A549 (cell line): ENCODE measurements at regions not wholly inside any gene's neighbourhood (a gene's known extent, or its start where the extent isn't known, plus 50 kb on each side); places are given as distances from the start of the nearest gene placed in this dataset.
A peak's percentile ranks its signal among the peaks of the same experiment; 100 is the strongest.

Source experiments
- ATAC-seq, 2 experiments: fragments of 200-7000 bp in 1 of 2; fragments of >200 bp in 1 of 2; cut with Nextera tagmentation in 1 of 2; cut with Tn5 transposase in 1 of 2; 3 replicates each; pipeline versions ENCODE4 v1.8.0 to v1.9.1; 2018 to 2020; ENCODE audit warnings: mild to moderate bottlenecking in 1 of 2, moderate library complexity in 1 of 2
- CTCF ChIA-PET: fragments of 300-600 bp; sonication (Branson Sonifier 250); formaldehyde crosslinking; extraction: SDS; loops from one replicate; lab custom pipeline; 2021; ENCODE audit warnings: antibody characterized with exemption, inconsistent platforms; lab: Yijun Ruan, JAX
- POLR2A ChIA-PET: fragments of 350-600 bp; formaldehyde crosslinking; extraction: SDS; loops from one replicate; lab custom pipeline; 2021; ENCODE audit warnings: antibody characterized with exemption, inconsistent platforms; lab: Yijun Ruan, JAX
- DNase-seq, 2 experiments: peaks; one replicate each; pipeline versions ENCODE4 v3.0.0 to v3.0.0-alpha.2; 2011 to 2016; ENCODE audit warnings: low read depth in 1 of 2, low spot score in 1 of 2
- FAIRE-seq: peaks from 2 replicates; lab custom pipeline; 2011; peaks lifted over from hg19 to GRCh38; lab: Jason Lieb, UNC
- H3K27ac ChIP-seq, 2 experiments: fragments of >200 bp; sonication (Bioruptor Twin); formaldehyde crosslinking; 3 replicates each; pipeline ENCODE4 v1.5.1; 2016 to 2017
- H3K4me1 ChIP-seq: fragments of >200 bp; sonication (Bioruptor Twin); formaldehyde crosslinking; 3 replicates; pipeline ENCODE4 v1.6.1; 2016
- H3K4me2 ChIP-seq: fragments of >200 bp; sonication (Bioruptor Twin); formaldehyde crosslinking; 3 replicates; pipeline ENCODE4 v1.6.1; 2016
- H3K4me3 ChIP-seq: fragments of >200 bp; sonication (Bioruptor Twin); formaldehyde crosslinking; 3 replicates; pipeline ENCODE4 v1.5.1; 2016
- H3K9me3 ChIP-seq: fragments of >200 bp; sonication (Bioruptor Twin); formaldehyde crosslinking; 3 replicates; pipeline ENCODE4 v1.6.1; 2016
- BCL3 ChIP-seq: fragments of >200 bp; sonication (Bioruptor Twin); formaldehyde crosslinking; IDR thresholded peaks from 3 replicates; pipeline ENCODE4 v1.6.1; 2016
- CBX8 ChIP-seq: fragments of 200-600 bp; sonication (generic); IDR thresholded peaks from 2 replicates; pipeline ENCODE4 v1.6.1; 2016
- CHD4 ChIP-seq: fragments of 200-600 bp; sonication (generic); IDR thresholded peaks from 2 replicates; pipeline ENCODE4 v1.6.1; 2016; ENCODE audit warnings: antibody characterized with exemption, mild to moderate bottlenecking, borderline replicate concordance
- EP300 ChIP-seq, 2 experiments: fragments of >200 bp; sonication (Bioruptor Twin); formaldehyde crosslinking; IDR thresholded peaks; 2 replicates in 1 of 2; 3 replicates in 1 of 2; pipeline ENCODE4 v1.6.1; 2016 to 2017
- FOXS1 ChIP-seq: fragments of 250-450 bp; sonication (Bioruptor Pico); IDR thresholded peaks from 2 replicates; pipeline ENCODE4 v1.5.0; 2020; ENCODE audit warnings: mild to moderate bottlenecking, moderate library complexity
- HDAC2 ChIP-seq: fragments of 200-600 bp; sonication (generic); IDR thresholded peaks from 2 replicates; pipeline ENCODE4 v1.6.1; 2016
- HEYL ChIP-seq: fragments of 250-450 bp; sonication (Bioruptor Pico); IDR thresholded peaks from 2 replicates; pipeline ENCODE4 v1.8.0; 2021; ENCODE audit warnings: mild to moderate bottlenecking, moderate library complexity
- HOXA7 ChIP-seq: fragments of 250-450 bp; sonication (Bioruptor Pico); IDR thresholded peaks from 2 replicates; pipeline ENCODE4 v1.5.0; 2020; ENCODE audit warnings: mild to moderate bottlenecking, moderate library complexity
- HOXB13 ChIP-seq: fragments of 250-450 bp; sonication (Bioruptor Pico); IDR thresholded peaks from 2 replicates; pipeline ENCODE4 v1.5.0; 2020; ENCODE audit warnings: low read depth, mild to moderate bottlenecking, moderate library complexity
- HOXB5 ChIP-seq: fragments of 250-450 bp; sonication (Bioruptor Pico); IDR thresholded peaks from 2 replicates; pipeline ENCODE4 v1.5.0; 2020; ENCODE audit warnings: mild to moderate bottlenecking, moderate library complexity
- JUN ChIP-seq, 2 experiments: fragments of >200 bp; sonication (Bioruptor Twin); formaldehyde crosslinking; IDR thresholded peaks; 2 replicates in 1 of 2; 3 replicates in 1 of 2; pipeline ENCODE4 v1.6.1; 2016 to 2017
- MAFK ChIP-seq: fragments of 450-650 bp; IDR thresholded peaks from 2 replicates; pipeline ENCODE4 v1.6.1; 2014; ENCODE audit not compliant: partially characterized antibody
- MYC ChIP-seq: IDR thresholded peaks from 2 replicates; pipeline ENCODE4 v1.6.1; 2012; ENCODE audit warnings: mild to moderate bottlenecking, inconsistent platforms, low read length, improper control_type of control experiment, borderline replicate concordance
- NFE2L2 ChIP-seq: fragments of 150-350 bp; conservative IDR thresholded peaks from 2 replicates; pipeline ENCODE4 v1.6.1; 2014; ENCODE audit warnings: low read length
- NPAS2 ChIP-seq: fragments of 250-450 bp; sonication (Bioruptor Pico); IDR thresholded peaks from 2 replicates; pipeline ENCODE4 v1.8.0; 2022; ENCODE audit warnings: mild to moderate bottlenecking, moderate library complexity, borderline replicate concordance
- NR3C1 ChIP-seq: fragments of >200 bp; sonication (Bioruptor Twin); formaldehyde crosslinking; IDR thresholded peaks from 3 replicates; pipeline ENCODE4 v1.6.1; 2017
- PHF8 ChIP-seq: fragments of 200-600 bp; sonication (generic); IDR thresholded peaks from 2 replicates; pipeline ENCODE4 v1.6.1; 2016; ENCODE audit warnings: low read depth, mild to moderate bottlenecking, antibody characterized with exemption, moderate library complexity, borderline replicate concordance
- RAD21 ChIP-seq, 2 experiments: fragments of >200 bp in 1 of 2; sonication (Bioruptor Twin) in 1 of 2; formaldehyde crosslinking in 1 of 2; IDR thresholded peaks in 1 of 2; conservative IDR thresholded peaks in 1 of 2; 2 replicates in 1 of 2; 3 replicates in 1 of 2; pipeline ENCODE4 v1.6.1; 2012 to 2018; ENCODE audit warnings: inconsistent platforms in 1 of 2
- RFX5 ChIP-seq: fragments of 450-650 bp; IDR thresholded peaks from 2 replicates; pipeline ENCODE4 v1.7.1; 2014; ENCODE audit warnings: antibody characterized with exemption, mild to moderate bottlenecking, moderate library complexity
- SMC3 ChIP-seq: fragments of >200 bp; sonication (Bioruptor Twin); formaldehyde crosslinking; IDR thresholded peaks from 3 replicates; pipeline ENCODE4 v1.6.1; 2018; ENCODE audit warnings: inconsistent platforms
- SREBF2 ChIP-seq: fragments of 450-650 bp; IDR thresholded peaks from 2 replicates; pipeline ENCODE4 v1.6.1; 2014; ENCODE audit warnings: mild to moderate bottlenecking, moderate library complexity
- TFCP2L1 ChIP-seq: fragments of 250-450 bp; sonication (Bioruptor Pico); IDR thresholded peaks from 2 replicates; pipeline ENCODE4 v1.5.0; 2021; ENCODE audit warnings: mild to moderate bottlenecking
- USF2 ChIP-seq: fragments of 450-650 bp; IDR thresholded peaks from 2 replicates; pipeline ENCODE4 v1.6.1; 2014; ENCODE audit warnings: antibody characterized with exemption
- ZC3H11A ChIP-seq: fragments of 450-650 bp; IDR thresholded peaks from 2 replicates; pipeline ENCODE4 v1.6.1; 2014; ENCODE audit warnings: antibody characterized with exemption, mild to moderate bottlenecking
- ZFP36 ChIP-seq: fragments of 450-650 bp; IDR thresholded peaks from 2 replicates; pipeline ENCODE4 v1.6.1; 2014; ENCODE audit warnings: borderline replicate concordance; ENCODE audit not compliant: partially characterized antibody
- ZNF302 ChIP-seq: fragments of 250-450 bp; sonication (Bioruptor Pico); IDR thresholded peaks from 2 replicates; pipeline ENCODE4 v1.9.0; 2021; ENCODE audit warnings: inconsistent platforms, mild to moderate bottlenecking, moderate library complexity
- WGBS: methylation state at CpG from one replicate; pipeline ENCODE4 v1.1.6; 2017; ENCODE audit errors: missing lambda C conversion rate; 5-methylcytosine and 5-hydroxymethylcytosine counted together
- TF ChIP-seq, protein P1 (sequence below): fragments of 200-600 bp; sonication (generic); IDR thresholded peaks from 2 replicates; pipeline ENCODE4 v1.6.1; 2016; ENCODE audit warnings: antibody characterized with exemption, mild to moderate bottlenecking, moderate library complexity
- TF ChIP-seq, protein P2 (sequence below): fragments of >200 bp; sonication (Bioruptor Twin); formaldehyde crosslinking; IDR thresholded peaks from 3 replicates; pipeline ENCODE4 v1.5.1; 2016
- TF ChIP-seq, protein P3 (sequence below): fragments of 250-450 bp; sonication (Bioruptor Pico); IDR thresholded peaks from 2 replicates; pipeline ENCODE4 v1.5.0; 2020; ENCODE audit warnings: low read depth, mild to moderate bottlenecking, moderate library complexity
- TF ChIP-seq, protein P4 (sequence below): fragments of >200 bp; sonication (Bioruptor Twin); formaldehyde crosslinking; IDR thresholded peaks from 2 replicates; pipeline ENCODE4 v1.6.1; 2016

GRCh38 chr2:79219383-79219988 lies 59.9 kb upstream of the REG3A start:
- 2% methylated on average over 9 of the region's 9 CpGs for WGBS
- no peak for FAIRE-seq
- POLR2A ChIA-PET, result no interaction called here

GRCh38 chr2:79210274-79210917 lies 50.8 kb upstream of the REG3A start:
- Histone ChIP-seq H3K4me1 (no peaks in the 10 kb centered on the region), H3K9me3 (no peaks in the 10 kb centered on the region), H3K4me2 (no peak overlapping the region)
- no peak for FAIRE-seq
- WGBS, result 2% methylated on average over 2 of the region's 2 CpGs
- POLR2A ChIA-PET, result no interaction called here
- no peak for TF ChIP-seq ZFP36
- TF ChIP-seq, protein P1, sequence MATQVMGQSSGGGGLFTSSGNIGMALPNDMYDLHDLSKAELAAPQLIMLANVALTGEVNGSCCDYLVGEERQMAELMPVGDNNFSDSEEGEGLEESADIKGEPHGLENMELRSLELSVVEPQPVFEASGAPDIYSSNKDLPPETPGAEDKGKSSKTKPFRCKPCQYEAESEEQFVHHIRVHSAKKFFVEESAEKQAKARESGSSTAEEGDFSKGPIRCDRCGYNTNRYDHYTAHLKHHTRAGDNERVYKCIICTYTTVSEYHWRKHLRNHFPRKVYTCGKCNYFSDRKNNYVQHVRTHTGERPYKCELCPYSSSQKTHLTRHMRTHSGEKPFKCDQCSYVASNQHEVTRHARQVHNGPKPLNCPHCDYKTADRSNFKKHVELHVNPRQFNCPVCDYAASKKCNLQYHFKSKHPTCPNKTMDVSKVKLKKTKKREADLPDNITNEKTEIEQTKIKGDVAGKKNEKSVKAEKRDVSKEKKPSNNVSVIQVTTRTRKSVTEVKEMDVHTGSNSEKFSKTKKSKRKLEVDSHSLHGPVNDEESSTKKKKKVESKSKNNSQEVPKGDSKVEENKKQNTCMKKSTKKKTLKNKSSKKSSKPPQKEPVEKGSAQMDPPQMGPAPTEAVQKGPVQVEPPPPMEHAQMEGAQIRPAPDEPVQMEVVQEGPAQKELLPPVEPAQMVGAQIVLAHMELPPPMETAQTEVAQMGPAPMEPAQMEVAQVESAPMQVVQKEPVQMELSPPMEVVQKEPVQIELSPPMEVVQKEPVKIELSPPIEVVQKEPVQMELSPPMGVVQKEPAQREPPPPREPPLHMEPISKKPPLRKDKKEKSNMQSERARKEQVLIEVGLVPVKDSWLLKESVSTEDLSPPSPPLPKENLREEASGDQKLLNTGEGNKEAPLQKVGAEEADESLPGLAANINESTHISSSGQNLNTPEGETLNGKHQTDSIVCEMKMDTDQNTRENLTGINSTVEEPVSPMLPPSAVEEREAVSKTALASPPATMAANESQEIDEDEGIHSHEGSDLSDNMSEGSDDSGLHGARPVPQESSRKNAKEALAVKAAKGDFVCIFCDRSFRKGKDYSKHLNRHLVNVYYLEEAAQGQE, result no peak
- TF ChIP-seq CHD4, result no peak
- no peak for TF ChIP-seq NR3C1
- TF ChIP-seq MAFK, result no peak
- TF ChIP-seq, all 56 proteins: peak for 0
- H3K4me3 ChIP-seq, result no peak overlapping the region
- CTCF ChIA-PET, result no interaction called here
- no peak for DNase-seq
- no peak overlapping the region for H3K27ac ChIP-seq
- no peak for ATAC-seq

More at GRCh38 chr2:79219383-79219988, 59.9 kb upstream of the REG3A start:
- Histone ChIP-seq H3K9me3 (no peaks in the 10 kb centered on the region), H3K4me3 (no peak overlapping the region), H3K4me2 (no peak overlapping the region), H3K4me1 (no peaks in the 10 kb centered on the region), H3K27ac (no peak overlapping the region)
- TF ChIP-seq JUN (IDR thresholded peaks at IDR 0.05) (no peak), ZNF302 (no peak), HDAC2 (no peak), BCL3 (no peak), HOXB13 (CRISPR knock-in tag) (no peak), ZC3H11A (no peak), SMC3 (peak; percentile 43), NFE2L2 (no peak), RFX5 (no peak), HOXA7 (CRISPR knock-in tag) (no peak), CBX8 (no peak), TFCP2L1 (CRISPR knock-in tag) (no peak), HEYL (no peak), EP300 (IDR thresholded peaks at IDR 0.05) (no peak), ZFP36 (no peak), SREBF2 (no peak), RAD21 (conservative IDR thresholded peaks at IDR 0.05 in 1 of 2, IDR thresholded peaks at IDR 0.05 in 1 of 2) (peak; percentile 61 to 71), MYC (no peak), MAFK (no peak), HOXB5 (CRISPR knock-in tag) (no peak), PHF8 (no peak), FOXS1 (no peak), NPAS2 (no peak), USF2 (no peak)
- TF ChIP-seq, protein P2, sequence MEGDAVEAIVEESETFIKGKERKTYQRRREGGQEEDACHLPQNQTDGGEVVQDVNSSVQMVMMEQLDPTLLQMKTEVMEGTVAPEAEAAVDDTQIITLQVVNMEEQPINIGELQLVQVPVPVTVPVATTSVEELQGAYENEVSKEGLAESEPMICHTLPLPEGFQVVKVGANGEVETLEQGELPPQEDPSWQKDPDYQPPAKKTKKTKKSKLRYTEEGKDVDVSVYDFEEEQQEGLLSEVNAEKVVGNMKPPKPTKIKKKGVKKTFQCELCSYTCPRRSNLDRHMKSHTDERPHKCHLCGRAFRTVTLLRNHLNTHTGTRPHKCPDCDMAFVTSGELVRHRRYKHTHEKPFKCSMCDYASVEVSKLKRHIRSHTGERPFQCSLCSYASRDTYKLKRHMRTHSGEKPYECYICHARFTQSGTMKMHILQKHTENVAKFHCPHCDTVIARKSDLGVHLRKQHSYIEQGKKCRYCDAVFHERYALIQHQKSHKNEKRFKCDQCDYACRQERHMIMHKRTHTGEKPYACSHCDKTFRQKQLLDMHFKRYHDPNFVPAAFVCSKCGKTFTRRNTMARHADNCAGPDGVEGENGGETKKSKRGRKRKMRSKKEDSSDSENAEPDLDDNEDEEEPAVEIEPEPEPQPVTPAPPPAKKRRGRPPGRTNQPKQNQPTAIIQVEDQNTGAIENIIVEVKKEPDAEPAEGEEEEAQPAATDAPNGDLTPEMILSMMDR, result peak; percentile 67
- TF ChIP-seq, protein P3, sequence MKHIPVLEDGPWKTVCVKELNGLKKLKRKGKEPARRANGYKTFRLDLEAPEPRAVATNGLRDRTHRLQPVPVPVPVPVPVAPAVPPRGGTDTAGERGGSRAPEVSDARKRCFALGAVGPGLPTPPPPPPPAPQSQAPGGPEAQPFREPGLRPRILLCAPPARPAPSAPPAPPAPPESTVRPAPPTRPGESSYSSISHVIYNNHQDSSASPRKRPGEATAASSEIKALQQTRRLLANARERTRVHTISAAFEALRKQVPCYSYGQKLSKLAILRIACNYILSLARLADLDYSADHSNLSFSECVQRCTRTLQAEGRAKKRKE (CRISPR knock-in tag), result no peak
- TF ChIP-seq, protein P4, sequence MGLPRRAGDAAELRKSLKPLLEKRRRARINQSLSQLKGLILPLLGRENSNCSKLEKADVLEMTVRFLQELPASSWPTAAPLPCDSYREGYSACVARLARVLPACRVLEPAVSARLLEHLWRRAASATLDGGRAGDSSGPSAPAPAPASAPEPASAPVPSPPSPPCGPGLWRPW, result no peak
- ATAC-seq (peak in 1 of 2 experiments; percentile 66; a peak in 3 of 6 replicates), DNase-seq (peak; percentile 19 to 77)
- CTCF ChIA-PET, result interaction anchor here (0.7 kb wide), 2 partner anchors 11 to 16 kb away, joined by 3 to 5 read pairs; no protein-coding TSS in a partner anchor
